Non-pigmented ciliary epithelial cell (primary cell): ENCODE measurements at regions not wholly inside any gene's neighbourhood (a gene's known extent, or its start where the extent isn't known, plus 50 kb on each side); places are given as distances from the start of the nearest gene placed in this dataset.
A peak's percentile ranks its signal among the peaks of the same experiment; 100 is the strongest.
"Not testable (repeated sequence)": the region's sequence is repeated elsewhere in the genome, so short reads cannot be mapped to it uniquely, and the experiment has no call there.

Source experiments
- DNase-seq: peaks from one replicate; pipeline ENCODE4 v3.0.0-alpha.2; 2010; ENCODE audit warnings: low read depth

GRCh38 chr2:216943109-216943508 lies 83.2 kb upstream of the TNP1 start:
- no peak for DNase-seq

GRCh38 chr2:216942465-216942864 lies 82.6 kb upstream of the TNP1 start:
- DNase-seq, result no peak

GRCh38 chr2:216942016-216942415 lies 82.2 kb upstream of the TNP1 start:
- no peak for DNase-seq

GRCh38 chr2:216936954-216937357 lies 77.1 kb upstream of the TNP1 start:
- no peak for DNase-seq

GRCh38 chr2:216934623-216935022 lies 74.8 kb upstream of the TNP1 start:
- no peak for DNase-seq

GRCh38 chr2:216934151-216934550 lies 74.3 kb upstream of the TNP1 start:
- DNase-seq, result no peak

- DNase-seq, result no peak
These were observed 73.1 kb upstream of the TNP1 start for GRCh38 chr2:216932863-216933548.

GRCh38 chr2:216932113-216932862 lies 72.4 kb upstream of the TNP1 start:
- no peak for DNase-seq

- no peak for DNase-seq
These were observed 70.9 kb upstream of the TNP1 start for GRCh38 chr2:216930716-216931115.

GRCh38 chr2:216929338-216929737 lies 69.5 kb upstream of the TNP1 start:
- DNase-seq, result not testable (repeated sequence)

GRCh38 chr2:216927163-216927562 lies 67.3 kb upstream of the TNP1 start:
- DNase-seq, result no peak

- no peak for DNase-seq
These were observed 65.9 kb upstream of the TNP1 start for GRCh38 chr2:216925636-216926366.

- no peak for DNase-seq
These were observed 65.1 kb upstream of the TNP1 start for GRCh38 chr2:216925006-216925405.

GRCh38 chr2:216923706-216924105 lies 63.8 kb upstream of the TNP1 start:
- no peak for DNase-seq

GRCh38 chr2:216922175-216922780 lies 62.4 kb upstream of the TNP1 start:
- DNase-seq, result no peak

GRCh38 chr2:216920937-216921456 lies 61.1 kb upstream of the TNP1 start:
- DNase-seq, result no peak

- no peak for DNase-seq
These were observed 60.4 kb upstream of the TNP1 start for GRCh38 chr2:216920143-216920876.

- DNase-seq, result peak; percentile 20
These were observed 58.3 kb upstream of the TNP1 start for GRCh38 chr2:216918088-216918680.

- no peak for DNase-seq
These were observed 57.2 kb upstream of the TNP1 start for GRCh38 chr2:216916956-216917650.

GRCh38 chr2:216915557-216916150 lies 55.8 kb upstream of the TNP1 start:
- DNase-seq, result no peak
